HCT116 (cell line): ENCODE measurements at regions not wholly inside any gene's neighbourhood (a gene's known extent, or its start where the extent isn't known, plus 50 kb on each side); places are given as distances from the start of the nearest gene placed in this dataset.

Source experiments
- CTCF ChIP-seq, 3 experiments: fragments of 200-600 bp in 1 of 3; sonication (generic) in 1 of 3; IDR thresholded peaks in 2 of 3; conservative IDR thresholded peaks in 1 of 3; 2 replicates each; pipeline ENCODE4 v1.5.1; 2012 to 2017; ENCODE audit warnings: low read depth in 2 of 3, low read length in 2 of 3, antibody characterized with exemption in 1 of 3, borderline replicate concordance in 1 of 3, control low read depth in 1 of 3, mild to moderate bottlenecking in 1 of 3, mixed read lengths in 1 of 3, mixed run types in 1 of 3, moderate library complexity in 1 of 3; ENCODE audit not compliant: insufficient read depth in 1 of 3
- EZH2 ChIP-seq: fragments of 200-600 bp; sonication (generic); IDR thresholded peaks from 2 replicates; pipeline ENCODE4 v1.6.1; 2017; ENCODE audit warnings: antibody characterized with exemption, mixed run types
- FOSL1 ChIP-seq: IDR thresholded peaks from 2 replicates; pipeline ENCODE4 v1.6.1; 2012; ENCODE audit warnings: low read depth
- JUND ChIP-seq: IDR thresholded peaks from 2 replicates; pipeline ENCODE4 v1.6.1; 2012
- POLR2A ChIP-seq: IDR thresholded peaks from 2 replicates; pipeline ENCODE4 v1.7.0; 2011; ENCODE audit warnings: borderline replicate concordance; ENCODE audit not compliant: insufficient read depth, insufficient read length; ENCODE audit errors: extremely low read depth
- SP1 ChIP-seq: IDR thresholded peaks from 2 replicates; pipeline ENCODE4 v1.6.1; 2012; ENCODE audit warnings: low read depth
- SRF ChIP-seq: IDR thresholded peaks from 2 replicates; pipeline ENCODE4 v1.6.1; 2012; ENCODE audit warnings: low read depth
- ZBTB33 ChIP-seq: IDR thresholded peaks from 2 replicates; pipeline ENCODE4 v1.6.1; 2011; ENCODE audit warnings: mild to moderate bottlenecking, low read length, moderate library complexity; ENCODE audit not compliant: insufficient replicate concordance; ENCODE audit errors: extremely low read depth
- ZFX ChIP-seq: fragments of 450-650 bp; IDR thresholded peaks from 2 replicates; pipeline ENCODE4 v1.6.1; 2017

GRCh38 chr3:83218383-83219200 is 1457.1 kb upstream of the GBE1 start:
- no peak for TF ChIP-seq ZBTB33
- no peak for TF ChIP-seq EZH2
- TF ChIP-seq CTCF (IDR thresholded peaks at IDR 0.05 in 2 of 3, conservative IDR thresholded peaks at IDR 0.05 in 1 of 3; ENCODE audit: borderline replicate concordance in 1 of 3, insufficient read depth in 1 of 3, low read depth in 2 of 3, low read length in 2 of 3): no peak
- no peak for TF ChIP-seq SRF
- no peak for TF ChIP-seq JUND
- TF ChIP-seq SP1: no peak
- no peak for TF ChIP-seq FOSL1
- no peak for TF ChIP-seq ZFX
- no peak for TF ChIP-seq POLR2A
